ENCODE measurements at regions not wholly inside any gene's neighbourhood (a gene's known extent, or its start where the extent isn't known, plus 50 kb on each side); places are given as distances from the start of the nearest gene placed in this dataset.

DNA sequence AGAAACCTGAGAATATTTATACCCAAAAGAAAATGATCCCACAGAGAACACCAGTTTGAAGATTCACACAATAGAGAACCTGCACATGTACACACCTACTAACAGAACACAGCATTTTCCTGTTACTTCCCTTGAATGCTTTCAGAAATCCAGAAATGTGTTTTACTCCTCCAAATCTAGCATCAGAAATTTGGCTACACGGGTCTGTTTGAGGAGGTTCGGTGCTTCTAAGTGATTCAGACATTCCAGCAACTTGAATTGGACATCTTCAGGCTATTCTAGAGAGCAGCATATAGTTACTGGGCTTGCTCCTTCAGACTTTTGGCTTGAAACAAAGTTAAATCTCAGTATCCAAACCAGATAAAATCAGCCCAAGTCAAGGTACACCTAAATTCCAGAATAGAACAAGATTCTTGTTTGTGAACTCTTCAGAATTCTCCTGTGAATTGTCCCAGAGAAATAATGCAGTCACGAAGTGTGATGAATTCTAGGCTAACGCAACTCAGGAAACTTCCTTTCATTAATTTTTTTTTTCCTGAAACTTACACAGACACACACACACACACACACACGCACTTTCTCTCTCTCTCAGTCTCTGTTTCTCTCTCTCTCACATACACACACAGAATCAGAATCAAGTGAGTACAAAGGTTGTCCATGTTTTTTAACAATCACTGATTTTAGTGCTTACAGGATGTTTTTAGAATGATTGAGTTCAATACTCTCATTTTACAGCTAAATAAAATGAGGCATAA, 278.4 kb upstream of the SNX7 start:
- Histone ChIP-seq H3K4me3 (no peak overlapping the region), H3K27ac (no peak overlapping the region), H3K4me2 (no peak overlapping the region), H3K4me1 (no peaks in the 10 kb centered on the region), H3K9me3 (no peaks in the 10 kb centered on the region)
- WGBS (ENCODE audit: missing lambda C conversion rate) = 65% methylated on average over 5 of the region's 5 CpGs
- DNase-seq (ENCODE audit: low read depth in 1 of 2, low spot score in 1 of 2) = no peak
- FAIRE-seq = no peak
- no peak for ATAC-seq
- POLR2A ChIA-PET = no interaction called here
- CTCF ChIA-PET = no interaction called here
- TF ChIP-seq CEBPB (IDR thresholded peaks at IDR 0.05) (no peak), KDM1A (IDR thresholded peaks at IDR 0.05; ENCODE audit: low read depth) (no peak), ESRRA (IDR thresholded peaks at IDR 0.05; ENCODE audit: borderline replicate concordance, low read length) (no peak), HOXA7 (CRISPR knock-in tag; IDR thresholded peaks at IDR 0.05) (no peak), FOXS1 (CRISPR knock-in tag; IDR thresholded peaks at IDR 0.05) (no peak), ZC3H11A (IDR thresholded peaks at IDR 0.05) (no peak), HOXB13 (CRISPR knock-in tag; IDR thresholded peaks at IDR 0.05; ENCODE audit: low read depth) (no peak), BHLHE40 (IDR thresholded peaks at IDR 0.05; ENCODE audit: low read depth, low read length) (no peak), KDM5A (IDR thresholded peaks at IDR 0.05) (no peak), CHD2 (IDR thresholded peaks at IDR 0.05; ENCODE audit: low read length, partially characterized antibody) (no peak)

DNA sequence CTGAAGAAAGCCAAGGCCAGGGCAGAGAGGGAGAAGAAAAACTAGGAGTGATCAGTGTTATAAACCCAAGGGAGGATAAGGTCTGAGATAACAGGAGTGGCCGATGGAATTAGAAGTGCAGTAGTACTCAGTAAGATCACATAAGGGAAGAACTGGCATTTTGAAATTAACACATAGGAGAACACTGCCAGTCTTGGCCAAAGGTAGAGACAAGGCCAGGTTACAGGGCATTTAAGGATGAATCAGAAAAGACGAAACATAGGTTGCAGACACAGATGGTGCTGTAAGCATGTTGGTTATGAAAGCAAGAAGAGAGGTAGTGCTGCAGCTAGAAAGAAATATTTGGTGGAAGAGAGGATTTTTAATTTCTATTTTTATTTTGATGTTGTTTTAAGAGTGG, 278.9 kb upstream of the SNX7 start:
- TF ChIP-seq HDAC2 (IDR thresholded peaks at IDR 0.05) = no peak
- TF ChIP-seq, protein P1, sequence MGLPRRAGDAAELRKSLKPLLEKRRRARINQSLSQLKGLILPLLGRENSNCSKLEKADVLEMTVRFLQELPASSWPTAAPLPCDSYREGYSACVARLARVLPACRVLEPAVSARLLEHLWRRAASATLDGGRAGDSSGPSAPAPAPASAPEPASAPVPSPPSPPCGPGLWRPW (IDR thresholded peaks at IDR 0.05) = no peak
- TF ChIP-seq BHLHE40 (IDR thresholded peaks at IDR 0.05; ENCODE audit: low read depth, low read length) = no peak
- TF ChIP-seq RARB (CRISPR knock-in tag; IDR thresholded peaks at IDR 0.05) = no peak
- TF ChIP-seq, protein P2, sequence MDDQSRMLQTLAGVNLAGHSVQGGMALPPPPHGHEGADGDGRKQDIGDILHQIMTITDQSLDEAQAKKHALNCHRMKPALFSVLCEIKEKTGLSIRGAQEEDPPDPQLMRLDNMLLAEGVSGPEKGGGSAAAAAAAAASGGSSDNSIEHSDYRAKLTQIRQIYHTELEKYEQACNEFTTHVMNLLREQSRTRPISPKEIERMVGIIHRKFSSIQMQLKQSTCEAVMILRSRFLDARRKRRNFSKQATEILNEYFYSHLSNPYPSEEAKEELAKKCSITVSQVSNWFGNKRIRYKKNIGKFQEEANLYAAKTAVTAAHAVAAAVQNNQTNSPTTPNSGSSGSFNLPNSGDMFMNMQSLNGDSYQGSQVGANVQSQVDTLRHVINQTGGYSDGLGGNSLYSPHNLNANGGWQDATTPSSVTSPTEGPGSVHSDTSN (IDR thresholded peaks at IDR 0.05) = no peak
- TF ChIP-seq EP300 (IDR thresholded peaks at IDR 0.05) = no peak
- TF ChIP-seq HEYL (CRISPR knock-in tag; IDR thresholded peaks at IDR 0.05) = no peak
- no peak for TF ChIP-seq FOXS1 (CRISPR knock-in tag; IDR thresholded peaks at IDR 0.05)
- TF ChIP-seq SMC3 (IDR thresholded peaks at IDR 0.05) = no peak
- no peak for TF ChIP-seq CEBPB (IDR thresholded peaks at IDR 0.05)
- TF ChIP-seq, protein P3, sequence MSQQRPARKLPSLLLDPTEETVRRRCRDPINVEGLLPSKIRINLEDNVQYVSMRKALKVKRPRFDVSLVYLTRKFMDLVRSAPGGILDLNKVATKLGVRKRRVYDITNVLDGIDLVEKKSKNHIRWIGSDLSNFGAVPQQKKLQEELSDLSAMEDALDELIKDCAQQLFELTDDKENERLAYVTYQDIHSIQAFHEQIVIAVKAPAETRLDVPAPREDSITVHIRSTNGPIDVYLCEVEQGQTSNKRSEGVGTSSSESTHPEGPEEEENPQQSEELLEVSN (IDR thresholded peaks at IDR 0.05; ENCODE audit: borderline replicate concordance, low read depth) = no peak
- no peak for TF ChIP-seq ESRRA (IDR thresholded peaks at IDR 0.05; ENCODE audit: borderline replicate concordance, low read length)
- TF ChIP-seq FOSL2 (IDR thresholded peaks at IDR 0.05) = no peak
- TF ChIP-seq FOSL2 (CRISPR knock-in tag; IDR thresholded peaks at IDR 0.05) = no peak
- TF ChIP-seq MYC (IDR thresholded peaks at IDR 0.05; ENCODE audit: borderline replicate concordance, low read length) = no peak
- POLR2A ChIA-PET = no interaction called here
- CTCF ChIA-PET = no interaction called here

DNA sequence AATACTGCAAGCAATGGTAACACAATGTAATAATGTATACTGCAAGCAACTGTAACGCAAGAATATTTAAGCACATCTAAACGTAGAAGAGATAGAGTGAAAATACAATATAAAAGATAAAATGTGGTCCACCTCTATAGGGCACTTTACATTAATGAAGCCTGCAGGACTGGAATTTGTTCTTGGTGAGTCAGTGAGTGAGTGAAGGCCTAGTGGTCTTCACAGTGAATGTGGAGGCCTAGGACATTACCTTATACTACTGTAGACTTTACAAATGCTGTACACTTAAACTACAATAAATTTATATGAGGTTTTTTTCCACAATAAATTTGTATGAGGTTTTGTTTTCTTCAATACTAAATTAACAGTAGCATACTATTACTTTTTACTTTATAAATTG, 287.4 kb upstream of the SNX7 start:
- ATAC-seq (no peak), DNase-seq (ENCODE audit: low read depth in 1 of 2, low spot score in 1 of 2) (no peak), FAIRE-seq (no peak)
- ChIA-PET CTCF (no interaction called here), POLR2A (no interaction called here)
- H3K27ac ChIP-seq = no peak overlapping the region
- no peak overlapping the region for H3K4me3 ChIP-seq
- no peaks in the 10 kb centered on the region for H3K4me1 ChIP-seq
- H3K9me3 ChIP-seq = no peaks in the 10 kb centered on the region
- no peak for TF ChIP-seq MAZ (IDR thresholded peaks at IDR 0.05; ENCODE audit: borderline replicate concordance, low read depth, low read length)
- TF ChIP-seq JUNB (IDR thresholded peaks at IDR 0.05) = no peak
- TF ChIP-seq CBX2 (IDR thresholded peaks at IDR 0.05; ENCODE audit: borderline replicate concordance, low read depth) = no peak
- TF ChIP-seq FOSL2 (IDR thresholded peaks at IDR 0.05) = no peak
- no peak for TF ChIP-seq FOSL2 (CRISPR knock-in tag; IDR thresholded peaks at IDR 0.05)
- no peak overlapping the region for H3K4me2 ChIP-seq
- WGBS (ENCODE audit: missing lambda C conversion rate) = 91% methylated on average over 2 of the region's 2 CpGs

More for the DNA sequence above, 278.9 kb upstream of the SNX7 start:
- Histone ChIP-seq H3K9me3 (no peaks in the 10 kb centered on the region), H3K4me3 (no peak overlapping the region), H3K4me2 (no peak overlapping the region), H3K4me1 (no peaks in the 10 kb centered on the region), H3K27ac (no peak overlapping the region)
- DNase-seq (ENCODE audit: low read depth in 1 of 2, low spot score in 1 of 2) = no peak
- 87% methylated on average over 2 of the region's 2 CpGs for WGBS (ENCODE audit: missing lambda C conversion rate)
- ATAC-seq = no peak
- FAIRE-seq = no peak
